SK-N-SH treated with all-trans-retinoic acid at 6 μM for 48 hours (cell line): ENCODE measurements at regions not wholly inside any gene's neighbourhood (a gene's known extent, or its start where the extent isn't known, plus 50 kb on each side); places are given as distances from the start of the nearest gene placed in this dataset.
"Not testable (repeated sequence)": the region's sequence is repeated elsewhere in the genome, so short reads cannot be mapped to it uniquely, and the experiment has no call there.

ENCODE experiments used
- ATAC-seq: fragments of 200-7000 bp; cut with Tn5 transposase; 3 replicates; pipeline ENCODE4 v1.9.1; 2020; ENCODE audit warnings: mild to moderate bottlenecking, moderate library complexity
- BACH2 ChIP-seq: fragments of 250-450 bp; sonication (Bioruptor Pico); IDR thresholded peaks from 2 replicates; pipeline ENCODE4 v1.9.0; 2021; ENCODE audit warnings: mild to moderate bottlenecking, borderline replicate concordance
- CSDC2 ChIP-seq: fragments of 250-450 bp; sonication (Bioruptor Pico); IDR thresholded peaks from 2 replicates; pipeline ENCODE4 v1.5.0; 2020; ENCODE audit warnings: mild to moderate bottlenecking, moderate library complexity
- CSRNP3 ChIP-seq: fragments of 250-450 bp; sonication (Bioruptor Pico); IDR thresholded peaks from 2 replicates; pipeline ENCODE4 v1.5.1; 2021; ENCODE audit warnings: mild to moderate bottlenecking, moderate library complexity
- ESRRG ChIP-seq: fragments of 250-450 bp; sonication (Bioruptor Pico); IDR thresholded peaks from 2 replicates; pipeline ENCODE4 v1.6.1; 2021; ENCODE audit warnings: mild to moderate bottlenecking
- GLIS3 ChIP-seq: fragments of 250-450 bp; sonication (Bioruptor Pico); IDR thresholded peaks from 2 replicates; pipeline ENCODE4 v1.5.0; 2020; ENCODE audit warnings: mild to moderate bottlenecking, moderate library complexity
- ISL1 ChIP-seq: fragments of 250-450 bp; sonication (Bioruptor Pico); IDR thresholded peaks from 2 replicates; pipeline ENCODE4 v2.1.2; 2022; ENCODE audit warnings: mild to moderate bottlenecking, moderate library complexity
- OSR1 ChIP-seq: fragments of 250-450 bp; sonication (Bioruptor Pico); IDR thresholded peaks from 2 replicates; pipeline ENCODE4 v1.8.0; 2022; ENCODE audit warnings: moderate library complexity, mild to moderate bottlenecking, inconsistent platforms
- PATZ1 ChIP-seq: fragments of 250-450 bp; sonication (Bioruptor Pico); IDR thresholded peaks from 2 replicates; pipeline ENCODE4 v1.8.0; 2020; ENCODE audit warnings: mild to moderate bottlenecking, moderate library complexity, borderline replicate concordance
- PPARA ChIP-seq: fragments of 250-450 bp; sonication (Bioruptor Pico); IDR thresholded peaks from 2 replicates; pipeline ENCODE4 v1.5.0; 2020; ENCODE audit warnings: mild to moderate bottlenecking, borderline replicate concordance
- RARB ChIP-seq: fragments of 250-450 bp; sonication (Bioruptor Pico); IDR thresholded peaks from 2 replicates; pipeline ENCODE4 v1.8.0; 2021; ENCODE audit warnings: mild to moderate bottlenecking, moderate library complexity
- SNAI2 ChIP-seq: fragments of 250-450 bp; sonication (Bioruptor Pico); IDR thresholded peaks from 2 replicates; pipeline ENCODE4 v1.5.0; 2020; ENCODE audit warnings: mild to moderate bottlenecking, moderate library complexity
- TCF4 ChIP-seq: fragments of 250-450 bp; sonication (Bioruptor Pico); IDR thresholded peaks from 2 replicates; pipeline ENCODE4 v1.8.0; 2021; ENCODE audit warnings: mild to moderate bottlenecking, moderate library complexity, borderline replicate concordance
- TOX ChIP-seq: fragments of 250-450 bp; sonication (Bioruptor Pico); IDR thresholded peaks from 2 replicates; pipeline ENCODE4 v1.8.0; 2021; ENCODE audit warnings: mild to moderate bottlenecking, moderate library complexity, borderline replicate concordance
- TSHZ2 ChIP-seq: fragments of 250-450 bp; sonication (Bioruptor Pico); IDR thresholded peaks from 2 replicates; pipeline ENCODE4 v1.5.0; 2020; ENCODE audit warnings: mild to moderate bottlenecking, moderate library complexity
- ZC3H10 ChIP-seq: fragments of 250-450 bp; sonication (Bioruptor Pico); IDR thresholded peaks from 2 replicates; pipeline ENCODE4 v1.5.1; 2021; ENCODE audit warnings: mild to moderate bottlenecking, moderate library complexity
- ZFP3 ChIP-seq: fragments of 250-450 bp; sonication (Bioruptor Pico); IDR thresholded peaks from 2 replicates; pipeline ENCODE4 v1.5.0; 2020; ENCODE audit warnings: mild to moderate bottlenecking, moderate library complexity
- ZFP30 ChIP-seq: fragments of 450-650 bp; formaldehyde crosslinking; IDR thresholded peaks from 2 replicates; pipeline ENCODE4 v1.5.0; 2022; ENCODE audit warnings: mild to moderate bottlenecking, moderate library complexity
- ZNF565 ChIP-seq: fragments of 450-650 bp; formaldehyde crosslinking; conservative IDR thresholded peaks from 2 replicates; pipeline ENCODE4 v1.5.0; 2020; ENCODE audit warnings: low read depth, mild to moderate bottlenecking, moderate library complexity
- ZNF70 ChIP-seq: fragments of 450-650 bp; formaldehyde crosslinking; IDR thresholded peaks from 2 replicates; pipeline ENCODE4 v1.5.0; 2020; ENCODE audit warnings: mild to moderate bottlenecking, moderate library complexity
- ZNF8 ChIP-seq: fragments of 450-650 bp; formaldehyde crosslinking; IDR thresholded peaks from 2 replicates; pipeline ENCODE4 v1.5.0; 2020; ENCODE audit warnings: mild to moderate bottlenecking, moderate library complexity

GRCh38 chr13:100957741-100958140 lies 283.1 kb upstream of the TMTC4 start:
- TF ChIP-seq PPARA (CRISPR knock-in tag) (no peak), CSDC2 (CRISPR knock-in tag) (no peak), ISL1 (CRISPR knock-in tag) (no peak), ZNF8 (CRISPR knock-in tag) (no peak), PATZ1 (CRISPR knock-in tag) (no peak), RARB (CRISPR knock-in tag) (no peak)
- TF ChIP-seq, all 23 proteins: peak for 0
- no peak for ATAC-seq

GRCh38 chr13:100954430-100955305 lies 280.1 kb upstream of the TMTC4 start:
- ATAC-seq = no peak
- TF ChIP-seq TSHZ2 (CRISPR knock-in tag) = no peak

GRCh38 chr13:100951016-100951415 lies 276.4 kb upstream of the TMTC4 start:
- ATAC-seq = no peak
- TF ChIP-seq RARB (CRISPR knock-in tag) (no peak), TSHZ2 (CRISPR knock-in tag) (no peak), TOX (CRISPR knock-in tag) (no peak), ISL1 (CRISPR knock-in tag) (no peak), BACH2 (CRISPR knock-in tag) (no peak), TCF4 (no peak)

GRCh38 chr13:100948937-100949336 lies 274.3 kb upstream of the TMTC4 start:
- not testable (repeated sequence) for ATAC-seq

GRCh38 chr13:100946588-100946987 lies 272.0 kb upstream of the TMTC4 start:
- no peak for ATAC-seq
- no peak for TF ChIP-seq ZFP3 (CRISPR knock-in tag)
- TF ChIP-seq TSHZ2 (CRISPR knock-in tag) = no peak
- TF ChIP-seq ZNF565 (CRISPR knock-in tag) = no peak
- TF ChIP-seq RARB (CRISPR knock-in tag) = no peak
- no peak for TF ChIP-seq ZC3H10 (CRISPR knock-in tag)
- no peak for TF ChIP-seq ZNF70 (CRISPR knock-in tag)
- TF ChIP-seq OSR1 = no peak
- TF ChIP-seq TOX (CRISPR knock-in tag) = no peak
- no peak for TF ChIP-seq CSDC2 (CRISPR knock-in tag)
- no peak for TF ChIP-seq ZNF8 (CRISPR knock-in tag)
- no peak for TF ChIP-seq BACH2 (CRISPR knock-in tag)
- no peak for TF ChIP-seq CSRNP3 (CRISPR knock-in tag)
- no peak for TF ChIP-seq TCF4
- no peak for TF ChIP-seq GLIS3
- TF ChIP-seq SNAI2 (CRISPR knock-in tag) = no peak
- no peak for TF ChIP-seq ZFP30 (CRISPR knock-in tag)
- TF ChIP-seq ESRRG (CRISPR knock-in tag) = no peak
